K562 (cell line): ENCODE measurements at regions not wholly inside any gene's neighbourhood (a gene's known extent, or its start where the extent isn't known, plus 50 kb on each side); places are given as distances from the start of the nearest gene placed in this dataset.
A peak's percentile ranks its signal among the peaks of the same experiment; 100 is the strongest.

Experiments used
- CC2D1A ChIP-seq: fragments of 450-650 bp; IDR thresholded peaks from 2 replicates; pipeline ENCODE4 v1.6.1; 2017; ENCODE audit warnings: mild to moderate bottlenecking
- HDAC6 ChIP-seq: IDR thresholded peaks from 2 replicates; pipeline ENCODE4 v1.6.1; 2012; ENCODE audit warnings: low read depth, mild to moderate bottlenecking, control low read depth, inconsistent platforms, low read length, moderate library complexity
- KHSRP ChIP-seq: fragments of 450-650 bp; IDR thresholded peaks from 2 replicates; pipeline ENCODE4 v1.6.1; 2017
- POLR2A ChIP-seq: fragments of 450-650 bp; conservative IDR thresholded peaks from 2 replicates; pipeline ENCODE4 v1.6.1; 2016
- YY1 ChIP-seq, 3 experiments: IDR thresholded peaks; 2 replicates each; pipeline ENCODE4 v1.6.1; 2011; ENCODE audit warnings: low read length in 2 of 3, mild to moderate bottlenecking in 2 of 3, moderate library complexity in 2 of 3, borderline replicate concordance in 1 of 3, control low read depth in 1 of 3, low read depth in 1 of 3; ENCODE audit not compliant: insufficient read depth in 3 of 3, insufficient replicate concordance in 2 of 3, control insufficient read depth in 1 of 3, insufficient read length in 1 of 3; ENCODE audit errors: extremely low read depth in 1 of 3
- ZEB2 ChIP-seq: fragments of 450-650 bp; IDR thresholded peaks from 2 replicates; pipeline ENCODE4 v1.6.1; 2016
- ZNF780A ChIP-seq: fragments of 250-450 bp; sonication (Bioruptor Pico); IDR thresholded peaks from 2 replicates; pipeline ENCODE4 v1.5.0; 2021; ENCODE audit warnings: mild to moderate bottlenecking
- ZNF830 ChIP-seq: fragments of 250-450 bp; sonication (Bioruptor Pico); IDR thresholded peaks from 2 replicates; pipeline ENCODE4 v1.5.0; 2021; ENCODE audit warnings: mild to moderate bottlenecking
- TF ChIP-seq, protein P1 (sequence below), 3 experiments: IDR thresholded peaks in 2 of 3; conservative IDR thresholded peaks in 1 of 3; 2 replicates each; pipeline ENCODE4 v1.5.1; 2011 to 2012; ENCODE audit warnings: low read length in 3 of 3, mild to moderate bottlenecking in 3 of 3, control low read depth in 2 of 3, improper control_type of control experiment in 1 of 3, inconsistent platforms in 1 of 3, low read depth in 1 of 3, mixed read lengths in 1 of 3, moderate library complexity in 1 of 3; ENCODE audit not compliant: insufficient read depth in 2 of 3
- TF ChIP-seq, protein P2 (sequence below): fragments of 250-450 bp; sonication (Bioruptor Pico); IDR thresholded peaks from 2 replicates; pipeline ENCODE4 v1.8.0; 2022; ENCODE audit warnings: moderate library complexity, mild to moderate bottlenecking, inconsistent platforms

DNA sequence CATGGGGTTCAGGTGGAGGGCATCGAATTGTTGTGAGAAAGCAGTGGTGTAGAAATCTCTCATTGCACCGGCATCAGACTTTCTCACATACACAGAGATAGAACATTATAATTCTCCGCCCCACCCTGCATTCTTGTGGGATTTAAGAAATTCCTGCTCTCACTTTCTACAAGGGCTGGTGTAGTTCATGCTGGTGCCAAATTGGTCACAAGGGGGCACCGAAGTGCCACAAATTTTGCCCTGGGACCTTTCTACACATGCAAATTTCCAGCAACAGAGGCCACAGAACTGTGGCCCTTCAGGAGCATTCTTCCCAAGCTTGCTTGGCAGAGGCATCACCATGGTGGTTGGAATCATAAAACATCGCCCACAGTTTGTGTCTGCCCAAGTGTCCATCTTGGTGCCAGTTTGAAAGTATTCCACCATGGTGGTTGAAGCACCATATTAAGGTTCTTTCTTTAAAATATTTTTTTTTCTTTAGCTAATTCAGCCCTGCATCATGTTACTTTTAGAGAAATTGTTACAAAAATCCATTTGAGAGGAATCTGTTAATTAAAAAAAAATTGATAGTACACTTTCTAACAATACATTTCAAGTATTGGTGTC, 521.2 kb upstream of the FANCL start:
- TF ChIP-seq ZNF780A (CRISPR knock-in tag) (no peak), ZEB2 (no peak), CC2D1A (0 out of 2 replicates have a peak, but pooled peaks have one; percentile 20), YY1 (IDR thresholded peaks at IDR 0.05; ENCODE audit: borderline replicate concordance in 1 of 3, control insufficient read depth in 1 of 3, extremely low read depth in 1 of 3, insufficient read depth in 3 of 3, insufficient read length in 1 of 3, insufficient replicate concordance in 2 of 3, low read depth in 1 of 3, low read length in 2 of 3) (no peak), POLR2A (no peak), KHSRP (no peak), HDAC6 (no peak), ZNF830 (no peak)
- TF ChIP-seq, protein P1, sequence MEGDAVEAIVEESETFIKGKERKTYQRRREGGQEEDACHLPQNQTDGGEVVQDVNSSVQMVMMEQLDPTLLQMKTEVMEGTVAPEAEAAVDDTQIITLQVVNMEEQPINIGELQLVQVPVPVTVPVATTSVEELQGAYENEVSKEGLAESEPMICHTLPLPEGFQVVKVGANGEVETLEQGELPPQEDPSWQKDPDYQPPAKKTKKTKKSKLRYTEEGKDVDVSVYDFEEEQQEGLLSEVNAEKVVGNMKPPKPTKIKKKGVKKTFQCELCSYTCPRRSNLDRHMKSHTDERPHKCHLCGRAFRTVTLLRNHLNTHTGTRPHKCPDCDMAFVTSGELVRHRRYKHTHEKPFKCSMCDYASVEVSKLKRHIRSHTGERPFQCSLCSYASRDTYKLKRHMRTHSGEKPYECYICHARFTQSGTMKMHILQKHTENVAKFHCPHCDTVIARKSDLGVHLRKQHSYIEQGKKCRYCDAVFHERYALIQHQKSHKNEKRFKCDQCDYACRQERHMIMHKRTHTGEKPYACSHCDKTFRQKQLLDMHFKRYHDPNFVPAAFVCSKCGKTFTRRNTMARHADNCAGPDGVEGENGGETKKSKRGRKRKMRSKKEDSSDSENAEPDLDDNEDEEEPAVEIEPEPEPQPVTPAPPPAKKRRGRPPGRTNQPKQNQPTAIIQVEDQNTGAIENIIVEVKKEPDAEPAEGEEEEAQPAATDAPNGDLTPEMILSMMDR (IDR thresholded peaks at IDR 0.05 in 2 of 3, conservative IDR thresholded peaks at IDR 0.05 in 1 of 3; ENCODE audit: insufficient read depth in 2 of 3, low read depth in 1 of 3, low read length in 3 of 3), result peak; percentile 64 to 68 (median 64)
- TF ChIP-seq, protein P2, sequence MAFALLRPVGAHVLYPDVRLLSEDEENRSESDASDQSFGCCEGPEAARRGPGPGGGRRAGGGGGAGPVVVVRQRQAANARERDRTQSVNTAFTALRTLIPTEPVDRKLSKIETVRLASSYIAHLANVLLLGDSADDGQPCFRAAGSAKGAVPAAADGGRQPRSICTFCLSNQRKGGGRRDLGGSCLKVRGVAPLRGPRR, result no peak
